HepG2 (cell line): ENCODE measurements at regions not wholly inside any gene's neighbourhood (a gene's known extent, or its start where the extent isn't known, plus 50 kb on each side); places are given as distances from the start of the nearest gene placed in this dataset.

Experiments used
- ATAC-seq: fragments of 200-7000 bp; cut with Tn5 transposase; 3 replicates; pipeline ENCODE4 v1.9.1; 2020; ENCODE audit warnings: mild to moderate bottlenecking, moderate library complexity
- BruUV-seq: library from RNA; stranded (reverse); fragments of 400-500 nt; replicated peaks from 2 replicates; lab custom pipeline; 2021; lab: Mats Ljungman, UMichigan
- CTCF ChIA-PET: fragments of 300-600 bp; formaldehyde crosslinking; extraction: SDS; loops from one replicate; lab custom pipeline; 2021; ENCODE audit warnings: low total read pairs, inconsistent platforms, low intra/inter-chr PET ratio; lab: Yijun Ruan, JAX
- POLR2A ChIA-PET: fragments of 350-600 bp; sonication (Branson Sonifier 250); formaldehyde crosslinking; loops from one replicate; lab custom pipeline; 2020; ENCODE audit warnings: antibody characterized with exemption, inconsistent platforms; lab: Yijun Ruan, JAX
- DNase-seq: peaks from one replicate; pipeline ENCODE4 v3.0.0-alpha.2; 2015; ENCODE audit warnings: low spot score
- FAIRE-seq: peaks from 3 replicates; lab custom pipeline; 2011; peaks lifted over from hg19 to GRCh38; lab: Jason Lieb, UNC
- H2AFZ ChIP-seq: one replicate; pipeline ENCODE4 v1.6.1; 2011; ENCODE audit warnings: low read length, inconsistent platforms
- H3K27ac ChIP-seq: fragments of 300-600 bp; 3 replicates; pipeline ENCODE4 v1.8.0; 2011; ENCODE audit warnings: mixed run types, mild to moderate bottlenecking, mixed read lengths, low read length, inconsistent platforms; ENCODE audit not compliant: insufficient read depth; ENCODE audit errors: extremely low read length
- H3K27me3 ChIP-seq, 2 experiments: fragments of 200-600 bp in 1 of 2; 2 replicates in 1 of 2; 3 replicates in 1 of 2; pipeline versions ENCODE4 v1.6.0 to v1.8.0; 2011; ENCODE audit warnings: low read length in 2 of 2, mild to moderate bottlenecking in 2 of 2, moderate library complexity in 2 of 2, inconsistent platforms in 1 of 2; ENCODE audit not compliant: insufficient read depth in 2 of 2, control insufficient read depth in 1 of 2
- H3K36me3 ChIP-seq, 2 experiments: fragments of 200-600 bp in 1 of 2; replicated peaks in 1 of 2; 2 replicates in 1 of 2; 3 replicates in 1 of 2; pipeline versions ENCODE4 v1.5.1 to v1.8.0; 2011; ENCODE audit warnings: low read length in 2 of 2, inconsistent platforms in 1 of 2; ENCODE audit not compliant: insufficient read depth in 2 of 2, control insufficient read depth in 1 of 2
- H3K4me1 ChIP-seq: 2 replicates; pipeline ENCODE4 v1.5.1; 2012; ENCODE audit warnings: low read length, inconsistent platforms; ENCODE audit not compliant: insufficient read depth
- H3K4me2 ChIP-seq: 2 replicates; pipeline ENCODE4 v1.6.0; 2011; ENCODE audit warnings: low read depth, low read length, inconsistent platforms
- H3K4me3 ChIP-seq, 3 experiments: fragments of 200-600 bp in 1 of 3; sonication (generic), shearing (Covaris generic) in 1 of 3; replicated peaks in 1 of 3; 2 replicates each; pipeline ENCODE4 v1.5.1; 2011 to 2016; ENCODE audit warnings: low read length in 3 of 3, inconsistent platforms in 2 of 3, low read depth in 2 of 3, mild to moderate bottlenecking in 2 of 3, control low read depth in 1 of 3, mixed read lengths in 1 of 3; ENCODE audit not compliant: insufficient read depth in 1 of 3
- H3K79me2 ChIP-seq: one replicate; pipeline ENCODE4 v1.6.1; 2011; ENCODE audit warnings: low read length, inconsistent platforms; ENCODE audit not compliant: insufficient read depth
- H3K9ac ChIP-seq: 2 replicates; pipeline ENCODE4 v1.6.0; 2011; ENCODE audit warnings: mild to moderate bottlenecking, low read depth, low read length, inconsistent platforms; ENCODE audit not compliant: insufficient read depth
- H3K9me3 ChIP-seq: 2 replicates; pipeline ENCODE4 v1.5.1; 2012; ENCODE audit warnings: mild to moderate bottlenecking, low read length
- H4K20me1 ChIP-seq: 2 replicates; pipeline ENCODE4 v1.6.0; 2011; ENCODE audit warnings: inconsistent platforms, mild to moderate bottlenecking, low read length, moderate library complexity; ENCODE audit not compliant: insufficient read depth
- CENPT ChIP-seq: sonication (generic); formaldehyde crosslinking; IDR thresholded peaks from 2 replicates; pipeline ENCODE4 v1.8.0; 2022; ENCODE audit warnings: low read depth, mild to moderate bottlenecking, moderate library complexity, missing genetic modification reagents
- FIP1L1 ChIP-seq: fragments of 200-400 bp; formaldehyde crosslinking; IDR thresholded peaks from 2 replicates; pipeline ENCODE4 v1.6.1; 2018; ENCODE audit warnings: low read depth, mild to moderate bottlenecking, low read length, moderate library complexity, borderline replicate concordance; ENCODE audit not compliant: insufficient read depth
- FOXP4 ChIP-seq: sonication (generic); formaldehyde crosslinking; IDR thresholded peaks from 2 replicates; pipeline ENCODE4 v1.4.0; 2020; ENCODE audit warnings: missing genetic modification reagents
- GATAD1 ChIP-seq: IDR thresholded peaks from 2 replicates; pipeline ENCODE4 v1.6.1; 2016; ENCODE audit warnings: missing genetic modification reagents, missing compliant biosample characterization
- NAIF1 ChIP-seq: sonication (generic); formaldehyde crosslinking; IDR thresholded peaks from 2 replicates; pipeline ENCODE4 v1.5.0; 2020; ENCODE audit warnings: mild to moderate bottlenecking, missing genetic modification reagents, borderline replicate concordance
- NR0B2 ChIP-seq: sonication (generic); formaldehyde crosslinking; IDR thresholded peaks from 2 replicates; pipeline ENCODE4 v1.4.0; 2020; ENCODE audit warnings: mild to moderate bottlenecking, missing genetic modification reagents
- RXRB ChIP-seq: IDR thresholded peaks from 2 replicates; pipeline ENCODE4 v1.6.1; 2016; ENCODE audit warnings: borderline replicate concordance, missing genetic modification reagents, missing compliant biosample characterization
- SETDB1 ChIP-seq: sonication (generic); formaldehyde crosslinking; IDR thresholded peaks from 2 replicates; pipeline ENCODE4 v1.5.1; 2020; ENCODE audit warnings: missing genetic modification reagents, mild to moderate bottlenecking, borderline replicate concordance
- SRSF4 ChIP-seq: fragments of 200-400 bp; formaldehyde crosslinking; IDR thresholded peaks from one replicate; pipeline ENCODE4 v1.6.1; 2018; ENCODE audit warnings: mild to moderate bottlenecking, low read depth, low read length, moderate library complexity; ENCODE audit not compliant: poor library complexity, severe bottlenecking
- ZFAT ChIP-seq: sonication (generic); formaldehyde crosslinking; conservative IDR thresholded peaks from 2 replicates; pipeline ENCODE4 v1.8.1; 2023; ENCODE audit warnings: missing genetic modification reagents, inconsistent platforms
- ZFP36 ChIP-seq: fragments of 150-350 bp; IDR thresholded peaks from 2 replicates; pipeline ENCODE4 v1.6.1; 2018; ENCODE audit warnings: borderline replicate concordance, low read length, low read depth; ENCODE audit not compliant: partially characterized antibody
- ZFY ChIP-seq: sonication (generic); formaldehyde crosslinking; IDR thresholded peaks from 2 replicates; pipeline ENCODE4 v1.4.0; 2020; ENCODE audit warnings: missing genetic modification reagents
- ZFYVE20 ChIP-seq: sonication (generic); formaldehyde crosslinking; IDR thresholded peaks from 2 replicates; pipeline ENCODE4 v1.8.0; 2023; ENCODE audit warnings: low read depth, mild to moderate bottlenecking, moderate library complexity, missing genetic modification reagents, borderline replicate concordance
- ZNF3 ChIP-seq: IDR thresholded peaks from 2 replicates; pipeline ENCODE4 v1.7.0; 2017; ENCODE audit warnings: inconsistent platforms
- ZNF556 ChIP-seq: sonication (generic); formaldehyde crosslinking; IDR thresholded peaks from 2 replicates; pipeline ENCODE4 v1.4.0; 2020; ENCODE audit warnings: mild to moderate bottlenecking, missing genetic modification reagents, borderline replicate concordance
- ZNF615 ChIP-seq: sonication (generic); formaldehyde crosslinking; IDR thresholded peaks from 2 replicates; pipeline ENCODE4 v1.5.0; 2020; ENCODE audit warnings: mild to moderate bottlenecking, missing genetic modification reagents, borderline replicate concordance
- WGBS: methylation state at CpG from one replicate; pipeline ENCODE4 v1.1.6; 2017; ENCODE audit warnings: low lambda C conversion rate; 5-methylcytosine and 5-hydroxymethylcytosine counted together
- in situ Hi-C: cut with HindIII; loops from 2 replicates; pipeline ENCODE4 v1.10.0; 2017; ENCODE audit warnings: low pct_unique_long_range_greater_than_20kb; ENCODE audit not compliant: extremely low pct_ligation_motif_present
- intact Hi-C: fragments of 100-400 bp; cut with micrococcal nuclease; formaldehyde crosslinking; loops from one replicate; pipeline ENCODE4 v1.10.0; 2022; ENCODE audit not compliant: unreplicated experiment
- TF ChIP-seq, protein P1 (sequence below): sonication (generic); formaldehyde crosslinking; IDR thresholded peaks from 2 replicates; pipeline ENCODE4 v1.9.0; 2021; ENCODE audit warnings: missing genetic modification reagents, mild to moderate bottlenecking, borderline replicate concordance
- TF ChIP-seq, protein P2 (sequence below): sonication (generic); formaldehyde crosslinking; IDR thresholded peaks from 2 replicates; pipeline ENCODE4 v1.4.0; 2020; ENCODE audit warnings: missing genetic modification reagents

DNA sequence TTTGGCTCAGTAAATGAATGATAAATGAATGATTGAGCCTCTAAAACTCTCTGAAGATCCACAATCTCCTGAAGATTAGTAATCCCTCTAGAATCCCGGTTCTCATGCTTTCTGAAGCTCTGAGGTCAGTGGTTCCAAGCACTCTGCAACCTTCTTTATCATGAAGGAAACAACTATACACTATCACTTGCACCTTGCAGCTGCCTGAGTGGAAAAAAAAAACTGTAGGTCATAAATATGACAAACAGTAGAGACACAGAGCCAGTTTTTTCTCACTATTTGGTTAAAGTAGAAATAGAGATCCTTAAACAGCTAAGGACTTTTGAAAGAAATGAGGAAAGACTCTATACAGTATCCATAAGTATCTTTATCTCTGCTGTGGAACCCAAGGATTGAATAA is 122.0 kb upstream of the CRBN start (continued):
- TF ChIP-seq NR0B2 (CRISPR knock-in tag) = no peak
- TF ChIP-seq ZFYVE20 (CRISPR knock-in tag) = no peak
- no peak for TF ChIP-seq ZNF615 (CRISPR knock-in tag)
- TF ChIP-seq ZNF3 (CRISPR knock-in tag) = no peak
- no peak for TF ChIP-seq SETDB1 (CRISPR knock-in tag)
- no peak for TF ChIP-seq CENPT (CRISPR knock-in tag)
- TF ChIP-seq ZFY (CRISPR knock-in tag) = no peak
- TF ChIP-seq NAIF1 (CRISPR knock-in tag) = no peak
- TF ChIP-seq SRSF4 = no peak
- TF ChIP-seq, all 625 proteins: peak for 0

DNA sequence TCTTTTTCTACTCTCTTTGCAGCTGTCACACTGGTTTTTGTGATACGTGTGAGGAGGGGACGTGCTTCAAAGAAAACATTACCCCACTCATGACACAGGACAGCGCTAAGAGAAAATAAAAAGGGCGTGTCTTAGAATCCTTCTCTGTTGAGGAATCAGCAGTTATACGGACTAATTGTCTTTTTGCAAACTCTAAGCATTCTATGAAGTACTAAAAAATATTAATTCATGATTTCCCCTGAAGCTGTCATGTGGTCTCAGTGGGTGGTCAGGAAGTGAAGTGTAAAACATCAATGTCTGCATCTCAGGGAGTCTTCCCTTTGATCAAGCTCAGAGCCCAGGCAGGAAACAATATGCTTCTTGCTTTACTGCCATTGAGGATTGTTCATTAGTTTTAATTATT is 117.5 kb upstream of the CRBN start:
- BruUV-seq = no TSS peak
- 1% methylated on average over 5 of the region's 5 CpGs for WGBS
- no peak for FAIRE-seq
- TF ChIP-seq, protein P1, sequence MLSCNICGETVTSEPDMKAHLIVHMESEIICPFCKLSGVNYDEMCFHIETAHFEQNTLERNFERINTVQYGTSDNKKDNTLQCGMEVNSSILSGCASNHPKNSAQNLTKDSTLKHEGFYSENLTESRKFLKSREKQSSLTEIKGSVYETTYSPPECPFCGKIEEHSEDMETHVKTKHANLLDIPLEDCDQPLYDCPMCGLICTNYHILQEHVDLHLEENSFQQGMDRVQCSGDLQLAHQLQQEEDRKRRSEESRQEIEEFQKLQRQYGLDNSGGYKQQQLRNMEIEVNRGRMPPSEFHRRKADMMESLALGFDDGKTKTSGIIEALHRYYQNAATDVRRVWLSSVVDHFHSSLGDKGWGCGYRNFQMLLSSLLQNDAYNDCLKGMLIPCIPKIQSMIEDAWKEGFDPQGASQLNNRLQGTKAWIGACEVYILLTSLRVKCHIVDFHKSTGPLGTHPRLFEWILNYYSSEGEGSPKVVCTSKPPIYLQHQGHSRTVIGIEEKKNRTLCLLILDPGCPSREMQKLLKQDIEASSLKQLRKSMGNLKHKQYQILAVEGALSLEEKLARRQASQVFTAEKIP (CRISPR knock-in tag) = no peak
- TF ChIP-seq ZNF556 (CRISPR knock-in tag) (no peak), RXRB (CRISPR knock-in tag) (no peak), FOXP4 (CRISPR knock-in tag) (no peak), FIP1L1 (no peak), GATAD1 (CRISPR knock-in tag) (no peak), ZFAT (CRISPR knock-in tag) (no peak), ZFP36 (no peak)
- TF ChIP-seq, protein P2, sequence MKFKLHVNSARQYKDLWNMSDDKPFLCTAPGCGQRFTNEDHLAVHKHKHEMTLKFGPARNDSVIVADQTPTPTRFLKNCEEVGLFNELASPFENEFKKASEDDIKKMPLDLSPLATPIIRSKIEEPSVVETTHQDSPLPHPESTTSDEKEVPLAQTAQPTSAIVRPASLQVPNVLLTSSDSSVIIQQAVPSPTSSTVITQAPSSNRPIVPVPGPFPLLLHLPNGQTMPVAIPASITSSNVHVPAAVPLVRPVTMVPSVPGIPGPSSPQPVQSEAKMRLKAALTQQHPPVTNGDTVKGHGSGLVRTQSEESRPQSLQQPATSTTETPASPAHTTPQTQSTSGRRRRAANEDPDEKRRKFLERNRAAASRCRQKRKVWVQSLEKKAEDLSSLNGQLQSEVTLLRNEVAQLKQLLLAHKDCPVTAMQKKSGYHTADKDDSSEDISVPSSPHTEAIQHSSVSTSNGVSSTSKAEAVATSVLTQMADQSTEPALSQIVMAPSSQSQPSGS (CRISPR knock-in tag) = no peak

More for the DNA sequence above, 117.5 kb upstream of the CRBN start:
- Histone ChIP-seq H4K20me1 (no peaks in the 10 kb centered on the region), H3K36me3 (no peaks in the 10 kb centered on the region), H3K27ac (no peak overlapping the region), H3K27me3 (no peaks in the 10 kb centered on the region), H3K9ac (no peak overlapping the region), H3K9me3 (no peaks in the 10 kb centered on the region), H3K4me3 (no peak overlapping the region), H2AFZ (no peak overlapping the region), H3K79me2 (no peaks in the 10 kb centered on the region), H3K4me1 (no peaks in the 10 kb centered on the region), H3K4me2 (no peak overlapping the region)
- in situ Hi-C loops (no loop called here), intact Hi-C loops (no loop called here)
- POLR2A ChIA-PET = no interaction called here
- no peak for ATAC-seq
- CTCF ChIA-PET = no interaction called here
- no peak for DNase-seq
